ENCODE measurements at regions not wholly inside any gene's neighbourhood (a gene's known extent, or its start where the extent isn't known, plus 50 kb on each side); places are given as distances from the start of the nearest gene placed in this dataset.
"Not testable (repeated sequence)": the region's sequence is repeated elsewhere in the genome, so short reads cannot be mapped to it uniquely, and the experiment has no call there.

DNA sequence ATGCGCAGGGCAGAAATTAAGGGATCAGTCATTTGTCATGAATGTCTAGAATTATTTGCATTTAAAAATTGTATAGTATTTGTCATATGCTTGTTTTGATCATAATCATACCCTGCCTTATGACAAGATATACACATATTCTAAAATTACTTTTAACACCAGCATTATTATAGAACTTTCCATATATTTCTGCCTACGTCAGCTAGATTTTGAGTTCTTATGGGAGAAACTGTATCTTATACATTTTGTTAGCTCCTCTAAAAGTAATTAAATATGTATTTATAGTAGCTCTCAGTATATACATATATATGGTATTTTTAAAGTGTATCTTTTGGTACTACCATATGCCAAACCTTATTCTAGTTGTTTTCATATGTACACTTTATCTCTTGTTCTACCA is 441.9 kb downstream of the CPS1 start:
- 91 to 95% methylated on average over 2 of the region's 2 CpGs for WGBS, 2 donors
- no peaks in the 10 kb centered on the region for H3K36me3 ChIP-seq
- no peak overlapping the region for H3K4me3 ChIP-seq
- no peak overlapping the region for H3K27ac ChIP-seq
- DNase-seq (no peak), ATAC-seq (ENCODE audit: low FRiP score in 2 of 2) (no peak)
- no peaks in the 10 kb centered on the region for H3K9me3 ChIP-seq
- TF ChIP-seq POLR2AphosphoS5 (IDR thresholded peaks at IDR 0.05) (no peak), POLR2A (IDR thresholded peaks at IDR 0.05) (no peak), CTCF (IDR thresholded peaks at IDR 0.05) (no peak), EP300 (IDR thresholded peaks at IDR 0.05) (no peak)
- H3K4me1 ChIP-seq = no peaks in the 10 kb centered on the region
- H3K27me3 ChIP-seq = no peaks in the 10 kb centered on the region

- ATAC-seq (ENCODE audit: low FRiP score in 2 of 2) = no peak
These were observed 458.0 kb downstream of the CPS1 start for GRCh38 chr2:211014376-211014775.

DNA sequence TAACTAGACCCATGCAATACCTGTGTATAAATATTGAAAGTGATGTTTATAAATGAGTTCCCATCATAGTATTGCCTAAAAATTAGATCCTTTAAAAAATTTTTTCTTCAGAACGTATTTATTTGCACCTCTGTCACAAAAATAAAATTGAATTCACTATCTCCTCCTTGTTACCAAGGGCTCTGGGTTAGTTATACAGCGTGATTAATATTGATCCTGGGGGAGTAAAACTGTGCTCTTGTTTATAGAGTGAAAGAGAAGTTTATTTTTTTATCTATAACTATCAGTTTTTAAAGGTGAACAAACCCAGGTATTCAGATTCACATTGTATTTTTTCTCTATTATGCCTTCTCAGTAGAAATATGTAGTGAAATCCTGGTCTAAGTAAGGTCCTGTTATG is 458.5 kb downstream of the CPS1 start:
- TF ChIP-seq CTCF (IDR thresholded peaks at IDR 0.05) (no peak), POLR2AphosphoS5 (IDR thresholded peaks at IDR 0.05) (no peak), EP300 (IDR thresholded peaks at IDR 0.05) (no peak), POLR2A (IDR thresholded peaks at IDR 0.05) (no peak)
- no peak overlapping the region for H3K27ac ChIP-seq
- no peaks in the 10 kb centered on the region for H3K9me3 ChIP-seq
- H3K4me1 ChIP-seq = no peaks in the 10 kb centered on the region
- ATAC-seq (ENCODE audit: low FRiP score in 2 of 2) (no peak), DNase-seq (no peak)
- WGBS, 2 donors = 74 to 76% methylated on average over 2 of the region's 2 CpGs
- H3K27me3 ChIP-seq = no peaks in the 10 kb centered on the region
- H3K4me3 ChIP-seq = no peak overlapping the region
- no peaks in the 10 kb centered on the region for H3K36me3 ChIP-seq

More at GRCh38 chr2:211014376-211014775, 458.0 kb downstream of the CPS1 start:
- TF ChIP-seq POLR2A (IDR thresholded peaks at IDR 0.05) = no peak
- no peak for TF ChIP-seq POLR2AphosphoS5 (IDR thresholded peaks at IDR 0.05)
- no peak for TF ChIP-seq CTCF (IDR thresholded peaks at IDR 0.05)
- TF ChIP-seq EP300 (IDR thresholded peaks at IDR 0.05) = no peak
- H3K9me3 ChIP-seq = no peaks in the 10 kb centered on the region
- WGBS, 2 donors = 5 to 10% methylated on average over 4 of the region's 4 CpGs
- DNase-seq = no peak
- H3K27ac ChIP-seq = no peak overlapping the region
- H3K4me3 ChIP-seq = no peak overlapping the region
- no peaks in the 10 kb centered on the region for H3K27me3 ChIP-seq
- no peaks in the 10 kb centered on the region for H3K36me3 ChIP-seq
- no peaks in the 10 kb centered on the region for H3K4me1 ChIP-seq

GRCh38 chr2:211025089-211025488 is 468.7 kb downstream of the CPS1 start:
- 88 to 96% methylated on average over 10 of the region's 10 CpGs for WGBS, 2 donors
- H3K9me3 ChIP-seq = peaks cover 0 to 23% (median 11%) of the 10 kb centered on the region in 4 donors
- not testable (repeated sequence) for H3K4me1 ChIP-seq; H3K27ac ChIP-seq; H3K27me3 ChIP-seq; H3K4me3 ChIP-seq; ATAC-seq (ENCODE audit: low FRiP score in 2 of 2); DNase-seq; H3K36me3 ChIP-seq

DNA sequence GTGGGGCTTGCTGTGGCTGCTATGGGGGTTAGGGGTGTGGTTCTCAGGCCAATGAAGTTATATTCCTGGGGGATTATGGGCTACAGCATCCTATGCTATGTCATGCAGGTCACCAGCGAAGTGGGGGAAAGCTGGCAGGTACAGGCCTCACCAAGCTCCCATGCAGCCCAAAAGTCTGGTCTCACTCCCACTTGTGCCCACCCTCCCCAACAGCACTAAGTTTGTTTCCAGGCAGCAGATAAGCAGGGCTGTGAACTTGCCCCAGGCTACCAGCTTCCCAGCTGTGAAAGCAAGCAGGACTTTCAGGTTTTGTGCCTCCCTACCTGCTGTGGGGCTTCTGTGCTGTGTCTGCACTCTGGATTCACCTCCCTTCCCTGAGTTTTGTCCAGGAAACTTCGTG is 469.7 kb downstream of the CPS1 start:
- 55 to 65% methylated on average over 2 of the region's 2 CpGs for WGBS, 2 donors
- DNase-seq (no peak), ATAC-seq (ENCODE audit: low FRiP score in 2 of 2) (peak in 1 of 2 donors; percentile 19)
- TF ChIP-seq EP300 (IDR thresholded peaks at IDR 0.05) (no peak), POLR2AphosphoS5 (IDR thresholded peaks at IDR 0.05) (no peak), POLR2A (IDR thresholded peaks at IDR 0.05) (no peak), CTCF (IDR thresholded peaks at IDR 0.05) (no peak)
- no peaks in the 10 kb centered on the region for H3K4me1 ChIP-seq
- peaks cover 0 to 23% (median 11%) of the 10 kb centered on the region in 4 donors for H3K9me3 ChIP-seq
- H3K27me3 ChIP-seq = no peaks in the 10 kb centered on the region
- no peak overlapping the region for H3K4me3 ChIP-seq
- no peak overlapping the region for H3K27ac ChIP-seq
- no peaks in the 10 kb centered on the region for H3K36me3 ChIP-seq

Data from upper lobe of left lung (tissue), 6 donors.